ENCODE measurements at regions not wholly inside any gene's neighbourhood (a gene's known extent, or its start where the extent isn't known, plus 50 kb on each side); places are given as distances from the start of the nearest gene placed in this dataset.

DNA sequence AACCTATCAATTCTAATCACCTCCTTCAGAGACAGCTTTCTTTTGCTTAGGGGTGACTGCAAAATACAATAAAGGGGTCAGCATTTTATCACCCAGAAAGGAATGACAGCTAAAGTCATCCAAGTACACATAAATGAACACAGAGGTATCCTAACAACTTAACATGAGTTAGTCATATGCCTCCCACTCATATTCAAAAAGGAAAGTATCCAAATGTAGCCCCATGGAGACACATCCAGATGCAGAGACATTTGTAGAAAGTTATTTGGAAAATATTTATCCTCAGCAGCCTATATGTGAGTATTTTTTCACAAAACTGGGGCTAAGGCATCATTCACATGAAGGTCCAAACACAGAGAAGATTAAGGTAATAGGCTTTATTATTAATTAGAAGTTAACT lies 1579.7 kb upstream of the SLC39A10 start:
- RAD21 ChIA-PET (ENCODE audit: unreplicated experiment), result no interaction called here
- intact Hi-C loops (cut with micrococcal nuclease; ENCODE audit: unreplicated experiment) (no loop called here), in situ Hi-C loops (cut with MboI) (no loop called here)
- H3K4me1 ChIP-seq (ENCODE audit: control insufficient read depth, insufficient read depth, low read length), result no peaks in the 10 kb centered on the region
- no peaks in the 10 kb centered on the region for H3K27me3 ChIP-seq (replicated peaks in 1 of 2; ENCODE audit: control insufficient read depth in 2 of 2, insufficient read depth in 2 of 2, low read length in 1 of 2)
- H3K4me2 ChIP-seq (ENCODE audit: control insufficient read depth, insufficient read depth), result no peak overlapping the region
- H3K9ac ChIP-seq (ENCODE audit: control insufficient read depth, insufficient read depth, low read length), result no peak overlapping the region
- H2AFZ ChIP-seq (ENCODE audit: control insufficient read depth, low read depth, low read length), result no peak overlapping the region
- DNase-seq (ENCODE audit: low read depth, low spot score) (no peak), FAIRE-seq (no peak), ATAC-seq (no peak)
- BruUV-seq (replicated peaks), result no TSS peak
- POLR2A ChIA-PET, result interaction anchor here (0.5 kb wide), 1 partner anchor 1436 kb away, joined by 6 read pairs; no protein-coding TSS in a partner anchor
- SMC1A ChIA-PET (ENCODE audit: uncharacterized antibody, unreplicated experiment), result interaction anchor here (1.4 kb wide), 1 partner anchor 10 kb away, joined by 3 read pairs; no protein-coding TSS in a partner anchor
- no peak overlapping the region for H3K27ac ChIP-seq (ENCODE audit: control insufficient read depth, insufficient read depth)
- H3K79me2 ChIP-seq (ENCODE audit: control insufficient read depth, insufficient read depth, low read length), result no peaks in the 10 kb centered on the region
- H4K20me1 ChIP-seq (ENCODE audit: control insufficient read depth, insufficient read depth), result no peaks in the 10 kb centered on the region
- no peak overlapping the region for H3K4me3 ChIP-seq
- H3K36me3 ChIP-seq (ENCODE audit: control insufficient read depth in 2 of 2, insufficient read depth in 2 of 2, low read length in 1 of 2), result no peaks in the 10 kb centered on the region
- no peaks in the 10 kb centered on the region for H3K9me3 ChIP-seq (replicated peaks; ENCODE audit: control insufficient read depth, insufficient read depth, low read length)
- no peak for TF ChIP-seq PKNOX1 (IDR thresholded peaks at IDR 0.05)
- no peak for TF ChIP-seq TCF7 (IDR thresholded peaks at IDR 0.05; ENCODE audit: borderline replicate concordance)
- TF ChIP-seq, protein P1, sequence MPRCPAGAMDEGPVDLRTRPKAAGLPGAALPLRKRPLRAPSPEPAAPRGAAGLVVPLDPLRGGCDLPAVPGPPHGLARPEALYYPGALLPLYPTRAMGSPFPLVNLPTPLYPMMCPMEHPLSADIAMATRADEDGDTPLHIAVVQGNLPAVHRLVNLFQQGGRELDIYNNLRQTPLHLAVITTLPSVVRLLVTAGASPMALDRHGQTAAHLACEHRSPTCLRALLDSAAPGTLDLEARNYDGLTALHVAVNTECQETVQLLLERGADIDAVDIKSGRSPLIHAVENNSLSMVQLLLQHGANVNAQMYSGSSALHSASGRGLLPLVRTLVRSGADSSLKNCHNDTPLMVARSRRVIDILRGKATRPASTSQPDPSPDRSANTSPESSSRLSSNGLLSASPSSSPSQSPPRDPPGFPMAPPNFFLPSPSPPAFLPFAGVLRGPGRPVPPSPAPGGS (IDR thresholded peaks at IDR 0.05; ENCODE audit: borderline replicate concordance, insufficient read depth, low read depth, low read length, poor library complexity, severe bottlenecking), result no peak
- TF ChIP-seq NFYB (IDR thresholded peaks at IDR 0.05; ENCODE audit: insufficient read depth, low read depth, low read length), result no peak
- TF ChIP-seq MEF2A (IDR thresholded peaks at IDR 0.05; ENCODE audit: insufficient read depth, low read depth, low read length), result no peak
- TF ChIP-seq MXI1 (IDR thresholded peaks at IDR 0.05; ENCODE audit: low read depth, low read length), result no peak
- no peak for TF ChIP-seq GABPA (IDR thresholded peaks at IDR 0.05; ENCODE audit: low read depth)
- TF ChIP-seq SUPT20H (IDR thresholded peaks at IDR 0.05; ENCODE audit: borderline replicate concordance, control insufficient read depth, low read depth, low read length), result no peak
- no peak for TF ChIP-seq IRF3 (IDR thresholded peaks at IDR 0.05)
- no peak for TF ChIP-seq SMAD5 (IDR thresholded peaks at IDR 0.05; ENCODE audit: low read depth)
- TF ChIP-seq YBX1 (IDR thresholded peaks at IDR 0.05), result no peak
- no peak for TF ChIP-seq IKZF2 (IDR thresholded peaks at IDR 0.05)
- no peak for TF ChIP-seq CBX3 (IDR thresholded peaks at IDR 0.05; ENCODE audit: borderline replicate concordance, low read depth)
- CTCF ChIA-PET, result no interaction called here

Measured in GM12878 (cell line).